Activated T-cell treated with anti-CD3 and anti-CD28 coated beads for 4 hours (primary cell): ENCODE measurements at regions not wholly inside any gene's neighbourhood (a gene's known extent, or its start where the extent isn't known, plus 50 kb on each side); places are given as distances from the start of the nearest gene placed in this dataset.

Experiments used
- DNase-seq: peaks from one replicate; pipeline ENCODE4 v3.0.0-alpha.2; 2020

- DNase-seq: no peak
Observed at GRCh38 chr10:20995123-20995987, 98.2 kb upstream of the NEBL start.

DNA sequence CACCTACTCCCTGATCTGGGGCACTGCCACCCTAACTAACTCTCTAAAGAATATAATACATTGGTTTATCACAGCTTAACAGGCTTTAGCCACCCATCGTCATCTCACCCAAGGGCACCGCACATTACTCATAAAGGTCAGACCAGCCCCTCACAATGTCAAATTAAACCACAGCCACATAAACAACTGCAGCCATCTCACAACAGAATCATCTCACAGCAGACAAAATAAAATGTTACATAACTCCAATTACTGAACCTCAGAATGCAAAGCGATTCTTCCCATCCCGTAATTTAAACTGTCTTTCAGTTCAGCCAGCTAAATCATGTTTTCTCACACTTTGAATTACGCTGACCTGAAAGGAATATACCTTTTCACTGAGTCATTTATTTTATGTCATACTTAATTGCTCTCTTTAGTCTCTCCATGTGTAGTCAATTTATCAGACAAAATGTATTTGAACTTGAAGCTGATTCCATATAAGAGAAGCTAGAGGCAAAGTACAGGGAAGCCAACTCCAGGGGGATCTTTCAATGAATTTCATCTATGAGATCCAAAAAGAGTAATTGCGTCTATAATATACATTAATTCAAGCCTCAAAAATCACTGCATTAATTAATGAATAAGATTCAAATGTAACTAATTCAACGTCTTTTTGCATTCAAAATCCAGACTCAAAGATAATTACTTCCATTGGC is 96.9 kb upstream of the NEBL start:
- no peak for DNase-seq

DNA sequence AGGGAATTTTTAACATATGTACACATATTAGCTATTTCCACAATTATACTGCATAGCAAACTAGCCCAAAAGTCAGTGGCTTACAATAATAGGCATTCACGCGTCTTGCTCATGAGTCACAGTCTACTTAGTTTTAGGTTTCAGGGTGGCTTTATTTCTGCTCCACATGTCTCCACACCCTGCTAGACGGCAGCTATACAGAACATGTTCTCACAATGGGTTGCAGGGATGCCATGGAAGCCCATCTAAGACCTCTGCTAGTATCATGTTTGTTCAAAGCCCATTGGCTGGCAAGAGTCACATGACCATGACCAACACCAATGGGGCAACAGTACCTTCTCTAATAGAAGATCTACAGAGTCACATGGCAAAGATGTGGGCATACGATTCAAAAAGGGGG is 96.3 kb upstream of the NEBL start:
- DNase-seq: no peak

DNA sequence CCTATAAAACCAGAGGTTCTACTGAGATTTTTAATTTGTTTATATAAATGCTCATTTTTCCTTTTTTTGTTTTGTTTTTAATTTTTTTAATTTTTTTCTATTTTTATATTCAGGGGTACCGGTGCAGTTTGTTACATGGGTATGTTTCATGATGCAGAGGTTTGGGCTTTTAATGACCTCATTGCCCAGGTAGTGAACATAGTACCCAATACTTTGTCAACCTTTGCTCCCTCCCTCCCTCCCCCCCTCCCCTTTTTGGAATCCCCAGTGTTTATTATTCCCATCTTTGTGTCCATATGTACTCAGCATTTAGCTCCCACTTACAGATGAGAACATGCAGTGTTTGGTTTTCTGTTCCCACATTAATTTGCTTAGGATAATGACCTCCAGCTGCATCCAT is 94.4 kb upstream of the NEBL start:
- no peak for DNase-seq

- DNase-seq: no peak
Observed at GRCh38 chr10:20990604-20991003, 93.5 kb upstream of the NEBL start.

GRCh38 chr10:20988357-20988983 is 91.4 kb upstream of the NEBL start:
- no peak for DNase-seq

GRCh38 chr10:20986049-20986448 is 88.9 kb upstream of the NEBL start:
- DNase-seq: no peak

DNA sequence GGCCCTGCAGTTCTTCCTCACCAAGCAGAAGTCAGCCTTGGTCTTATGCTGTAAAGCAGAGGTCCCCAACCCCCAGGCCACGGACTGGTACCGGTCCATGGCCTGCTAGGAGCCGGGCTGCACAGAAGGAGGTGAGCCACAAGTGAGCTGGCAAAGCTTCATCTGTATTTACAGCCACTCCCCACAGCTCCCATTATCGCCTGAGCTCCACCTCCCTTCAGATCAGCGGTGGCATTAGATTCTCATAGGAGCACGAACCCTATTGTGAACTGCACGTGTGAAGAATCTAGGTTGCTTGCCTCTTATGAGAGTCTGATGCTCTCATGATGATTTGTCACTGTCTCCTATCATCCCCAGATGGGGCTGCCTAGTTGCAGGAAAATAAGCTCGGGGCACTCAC is 87.6 kb upstream of the NEBL start:
- DNase-seq: no peak

- no peak for DNase-seq
Observed at GRCh38 chr10:20981419-20981953, 84.4 kb upstream of the NEBL start.

GRCh38 chr10:20978617-20979016 is 81.5 kb upstream of the NEBL start:
- DNase-seq: no peak

GRCh38 chr10:20977300-20977699 is 80.2 kb upstream of the NEBL start:
- no peak for DNase-seq

DNA sequence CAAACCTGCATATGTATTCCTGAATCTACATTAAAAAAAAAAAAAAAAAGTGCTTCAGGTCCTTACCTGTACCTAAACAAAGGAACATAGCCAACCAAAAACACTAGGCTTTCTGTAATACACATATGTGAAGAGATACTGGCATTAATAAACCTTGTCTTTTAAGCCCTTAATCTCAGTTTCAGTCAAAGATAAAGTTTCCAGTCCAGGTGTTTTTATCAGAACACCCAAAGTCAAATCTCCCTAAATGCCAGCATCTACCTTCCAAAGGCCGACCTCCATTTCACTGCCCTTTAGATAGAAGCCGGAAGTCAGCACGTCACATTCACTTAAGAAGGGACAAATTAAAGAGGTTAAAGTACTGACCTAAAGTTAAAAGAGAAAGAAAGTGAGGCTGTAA is 79.8 kb upstream of the NEBL start:
- DNase-seq: no peak

DNA sequence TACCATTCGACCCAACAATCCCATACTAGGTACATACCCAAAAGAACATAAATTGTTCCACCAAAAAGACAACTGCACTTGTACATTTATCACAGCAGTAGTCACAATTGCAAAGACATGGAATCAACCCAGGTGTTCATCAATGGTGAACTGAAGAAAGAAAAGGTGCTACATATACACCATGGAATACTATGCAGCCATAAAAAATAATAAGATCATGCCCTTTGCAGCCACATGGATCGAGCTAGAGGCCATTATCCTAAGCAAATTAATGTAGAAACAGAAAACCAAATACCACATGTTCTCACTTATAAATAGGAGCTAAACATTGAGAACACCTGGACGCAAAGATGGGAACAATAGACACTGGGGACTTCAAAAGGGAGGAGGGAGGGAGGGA is 79.3 kb upstream of the NEBL start:
- no peak for DNase-seq

GRCh38 chr10:20975236-20975635 is 78.1 kb upstream of the NEBL start:
- no peak for DNase-seq

GRCh38 chr10:20972925-20973324 is 75.8 kb upstream of the NEBL start:
- no peak for DNase-seq

DNA sequence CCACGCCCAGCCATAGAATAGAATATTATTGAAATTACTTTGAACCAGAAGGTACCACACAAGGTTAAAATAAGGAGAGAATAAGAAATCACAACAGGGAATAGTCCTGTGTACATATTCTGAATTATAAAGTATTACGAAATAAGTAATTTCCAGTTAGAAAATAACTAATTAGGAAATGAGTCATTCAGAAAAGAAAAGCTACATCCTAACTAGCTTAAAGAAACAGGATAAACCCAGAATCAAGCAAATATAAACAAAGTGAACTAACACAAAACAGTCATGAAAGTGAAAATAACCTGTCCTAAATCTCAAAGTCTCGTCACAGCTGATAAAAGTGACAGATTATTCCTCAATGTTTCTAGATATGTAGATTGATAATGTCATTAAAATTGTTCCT is 74.8 kb upstream of the NEBL start:
- DNase-seq: no peak

- DNase-seq: no peak
Observed at GRCh38 chr10:20970708-20971107, 73.6 kb upstream of the NEBL start.

DNA sequence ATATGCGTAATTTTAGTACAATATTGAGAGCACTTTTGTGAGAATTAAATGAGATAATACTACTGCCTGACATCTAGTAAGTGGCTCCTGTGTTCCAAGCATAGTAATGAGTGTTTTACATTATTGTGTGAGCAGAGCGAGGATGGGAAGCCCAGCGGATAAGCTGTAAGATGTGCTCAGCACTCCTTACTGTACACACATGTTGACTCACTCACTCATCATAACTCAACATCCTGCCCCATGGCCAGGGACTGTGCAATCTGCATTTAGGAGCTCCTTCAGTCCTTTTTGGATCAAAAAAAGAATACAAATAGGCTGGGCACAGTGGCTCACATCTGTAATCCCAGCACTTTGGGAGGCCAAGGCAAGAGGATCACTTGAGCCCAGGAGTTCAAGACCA is 72.9 kb upstream of the NEBL start:
- DNase-seq: no peak

DNA sequence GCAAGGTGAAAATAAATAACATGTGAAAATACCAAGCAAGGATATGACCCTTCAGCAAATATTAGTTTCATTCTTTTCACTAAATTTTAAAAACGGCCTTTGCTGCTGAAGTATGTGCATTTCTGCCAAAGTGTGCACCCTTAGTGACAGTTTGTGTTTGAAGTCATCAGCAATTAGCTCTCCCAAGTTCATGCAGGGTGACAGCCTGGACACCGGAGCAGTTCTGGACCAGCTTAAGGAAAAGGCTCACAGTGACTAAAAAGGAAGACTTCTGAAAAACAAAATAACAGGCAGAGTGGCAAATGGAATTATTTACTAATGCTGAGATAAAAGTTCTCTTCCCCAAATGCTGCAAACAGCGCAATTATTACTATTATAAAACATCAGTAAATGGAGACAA is 69.3 kb upstream of the NEBL start:
- no peak for DNase-seq

- no peak for DNase-seq
Observed at GRCh38 chr10:20963721-20964595, 66.8 kb upstream of the NEBL start.

DNA sequence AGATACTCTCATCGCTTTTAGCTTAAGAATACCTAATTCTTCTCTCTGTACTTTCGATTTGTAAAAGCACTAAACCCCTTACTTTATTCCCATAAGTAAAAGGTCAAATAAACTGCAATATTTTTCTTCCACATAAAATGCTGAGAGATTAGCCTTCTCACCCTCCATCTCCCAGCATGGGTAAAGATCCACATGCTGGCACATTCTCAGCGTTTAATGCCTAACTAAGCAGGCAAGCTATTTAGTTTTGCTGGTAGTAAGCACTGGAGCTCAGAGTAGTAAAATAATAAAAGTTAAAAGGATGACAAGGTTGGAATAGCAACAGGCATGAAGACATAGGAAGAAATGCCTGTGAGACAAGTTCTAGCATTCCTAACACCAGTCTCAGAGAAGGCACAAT is 65.9 kb upstream of the NEBL start:
- no peak for DNase-seq

DNA sequence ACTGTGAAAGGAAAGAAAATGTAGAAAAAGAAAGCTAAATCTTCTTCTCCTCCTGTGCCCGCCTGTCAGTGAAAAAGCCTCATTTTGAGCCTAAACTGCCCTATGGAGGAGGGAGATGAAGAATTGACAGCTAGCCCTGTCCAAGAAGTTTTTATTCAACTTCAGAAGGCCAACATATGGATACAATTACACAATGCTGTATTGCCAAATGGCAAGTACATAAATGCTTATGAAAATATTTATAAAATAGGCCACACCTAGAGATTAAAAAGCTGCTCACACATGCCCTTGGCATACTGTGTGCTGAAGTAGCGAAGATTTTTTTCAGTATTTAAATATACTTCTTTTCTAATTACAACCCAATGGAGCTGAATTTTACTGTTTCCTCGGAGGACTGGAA is 65.1 kb upstream of the NEBL start:
- no peak for DNase-seq

DNA sequence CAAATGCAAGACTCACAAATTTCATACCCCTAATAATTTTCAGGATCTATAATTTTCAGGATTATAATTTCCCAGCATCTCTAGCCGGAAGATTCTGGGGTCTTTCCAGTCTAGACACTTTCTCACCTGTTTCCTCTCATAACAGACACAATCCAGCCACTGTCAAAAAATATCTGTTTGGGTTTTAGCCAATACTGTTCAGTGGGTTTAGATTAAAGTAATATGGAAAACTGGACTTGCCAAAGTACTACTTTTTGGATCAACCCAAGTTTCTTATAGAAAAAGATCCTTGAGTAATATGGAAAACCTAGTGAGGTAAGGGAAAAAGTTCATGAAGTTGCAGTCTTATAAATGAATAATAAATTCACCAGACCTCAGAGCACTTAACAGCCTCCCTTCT is 62.1 kb upstream of the NEBL start:
- no peak for DNase-seq
